WTC11 (cell line): ENCODE measurements at regions not wholly inside any gene's neighbourhood (a gene's known extent, or its start where the extent isn't known, plus 50 kb on each side); places are given as distances from the start of the nearest gene placed in this dataset.

Source experiments
- ATAC-seq: fragments of 200-7000 bp; cut with Tn5 transposase; 2 replicates; pipeline ENCODE4 v1.10.0; 2021; ENCODE audit warnings: mild to moderate bottlenecking, moderate library complexity
- CTCF ChIA-PET: fragments of 300-600 bp; sonication (Branson Sonifier 250); formaldehyde crosslinking; loops from one replicate; lab custom pipeline; 2021; ENCODE audit warnings: antibody characterized with exemption; lab: Charles Lee
- POLR2A ChIA-PET: fragments of 350-600 bp; sonication (Branson Sonifier 250); formaldehyde crosslinking; loops from one replicate; lab custom pipeline; 2021; ENCODE audit warnings: antibody characterized with exemption; lab: Charles Lee
- DNase-seq: peaks from one replicate; pipeline ENCODE4 v3.0.0; 2021; ENCODE audit warnings: low spot score
- H3K27ac Mint-ChIP-seq: 2 replicates; pipeline ENCODE4 v1.8.0; 2021; ENCODE audit warnings: mixed read lengths
- H3K27me3 Mint-ChIP-seq: 2 replicates; pipeline ENCODE4 v1.8.0; 2021; ENCODE audit warnings: low read depth, mild to moderate bottlenecking, moderate library complexity, mixed read lengths
- H3K36me3 Mint-ChIP-seq: 2 replicates; pipeline ENCODE4 v1.8.0; 2021; ENCODE audit warnings: mixed read lengths
- H3K4me1 Mint-ChIP-seq: 2 replicates; pipeline ENCODE4 v1.8.0; 2022; ENCODE audit warnings: mixed read lengths
- H3K4me3 Mint-ChIP-seq: 2 replicates; pipeline ENCODE4 v1.8.0; 2021; ENCODE audit warnings: mild to moderate bottlenecking, moderate library complexity, mixed read lengths
- H3K9me3 Mint-ChIP-seq: 2 replicates; pipeline ENCODE4 v1.8.0; 2021; ENCODE audit warnings: mixed read lengths
- AFF4 ChIP-seq: sonication (generic); formaldehyde crosslinking; IDR thresholded peaks from 2 replicates; pipeline ENCODE4 v1.8.1; 2023; ENCODE audit warnings: mild to moderate bottlenecking, missing genetic modification reagents, borderline replicate concordance
- AR ChIP-seq: fragments of 250-450 bp; sonication (Bioruptor Pico); IDR thresholded peaks from 2 replicates; pipeline ENCODE4 v1.9.0; 2021; ENCODE audit warnings: mild to moderate bottlenecking
- ARID4B ChIP-seq: sonication (generic); formaldehyde crosslinking; IDR thresholded peaks from 2 replicates; pipeline ENCODE4 v1.8.0; 2023; ENCODE audit warnings: missing genetic modification reagents, mild to moderate bottlenecking, borderline replicate concordance
- ATF6 ChIP-seq: sonication (generic); formaldehyde crosslinking; IDR thresholded peaks from 2 replicates; pipeline ENCODE4 v1.8.1; 2023; ENCODE audit warnings: mild to moderate bottlenecking, missing genetic modification reagents
- CREB1 ChIP-seq: sonication (generic); formaldehyde crosslinking; IDR thresholded peaks from 2 replicates; pipeline ENCODE4 v1.8.0; 2023; ENCODE audit warnings: mild to moderate bottlenecking, missing genetic modification reagents
- CTCF ChIP-seq: fragments of 200-600 bp; IDR thresholded peaks from 2 replicates; pipeline ENCODE4 v1.8.0; 2022; ENCODE audit warnings: antibody characterized with exemption
- E2F1 ChIP-seq: sonication (generic); formaldehyde crosslinking; IDR thresholded peaks from 2 replicates; pipeline ENCODE4 v1.8.0; 2022; ENCODE audit warnings: mild to moderate bottlenecking, missing genetic modification reagents
- HMGA2 ChIP-seq: fragments of 250-450 bp; sonication (Bioruptor Pico); IDR thresholded peaks from 2 replicates; pipeline ENCODE4 v1.4.0; 2021; ENCODE audit warnings: mild to moderate bottlenecking, moderate library complexity
- HMGXB4 ChIP-seq: sonication (generic); formaldehyde crosslinking; IDR thresholded peaks from 2 replicates; pipeline ENCODE4 v1.8.1; 2023; ENCODE audit warnings: mild to moderate bottlenecking, moderate library complexity, missing genetic modification reagents
- IRF2 ChIP-seq: sonication (generic); formaldehyde crosslinking; IDR thresholded peaks from 2 replicates; pipeline ENCODE4 v1.8.0; 2022; ENCODE audit warnings: low read depth, missing genetic modification reagents, borderline replicate concordance
- TCF7 ChIP-seq: sonication (generic); formaldehyde crosslinking; IDR thresholded peaks from 2 replicates; pipeline ENCODE4 v1.8.0; 2022; ENCODE audit warnings: mild to moderate bottlenecking, low read depth, missing genetic modification reagents, moderate library complexity
- USF2 ChIP-seq: sonication (generic); formaldehyde crosslinking; IDR thresholded peaks from 2 replicates; pipeline ENCODE4 v1.8.1; 2023; ENCODE audit warnings: mild to moderate bottlenecking, missing genetic modification reagents, moderate library complexity
- ZNF263 ChIP-seq: sonication (generic); formaldehyde crosslinking; IDR thresholded peaks from 2 replicates; pipeline ENCODE4 v1.8.1; 2022; ENCODE audit warnings: low read depth, mild to moderate bottlenecking, moderate library complexity, missing genetic modification reagents

GRCh38 chr1:185578293-185578692 lies 155.9 kb upstream of the HMCN1 start:
- Mint-ChIP-seq H3K36me3 (peaks cover 65% of the 10 kb centered on the region), H3K4me3 (no peak overlapping the region), H3K27me3 (peaks cover 9% of the 10 kb centered on the region; the same call in 1 of the 2 replicates), H3K9me3 (peaks cover 87% of the 10 kb centered on the region), H3K4me1 (peaks cover 5% of the 10 kb centered on the region), H3K27ac (no peak overlapping the region)
- ATAC-seq (no peak), DNase-seq (no peak)
- TF ChIP-seq ZNF263 (CRISPR knock-in tag) = no peak
- CTCF ChIA-PET = no interaction called here
- POLR2A ChIA-PET = interaction anchor here (0.6 kb wide), 1 partner anchor 245 kb away, joined by 3 read pairs; no protein-coding TSS in a partner anchor

GRCh38 chr1:185574139-185574875 lies 159.9 kb upstream of the HMCN1 start:
- ChIA-PET CTCF (no interaction called here), POLR2A (no interaction called here)
- Mint-ChIP-seq H3K4me1 (peaks cover 5% of the 10 kb centered on the region), H3K27ac (no peak overlapping the region), H3K27me3 (no peaks in the 10 kb centered on the region; the same call in 1 of the 2 replicates), H3K9me3 (peaks cover 50% of the 10 kb centered on the region), H3K36me3 (peaks cover 26% of the 10 kb centered on the region), H3K4me3 (no peak overlapping the region)
- DNase-seq (no peak), ATAC-seq (no peak)
- TF ChIP-seq USF2 (CRISPR knock-in tag) (no peak), ATF6 (CRISPR knock-in tag) (no peak), E2F1 (CRISPR knock-in tag) (no peak), IRF2 (CRISPR knock-in tag) (no peak), CREB1 (no peak), CTCF (no peak), TCF7 (CRISPR knock-in tag) (no peak), HMGA2 (CRISPR knock-in tag) (no peak), AR (CRISPR knock-in tag) (no peak), HMGXB4 (CRISPR knock-in tag) (no peak), ARID4B (no peak), AFF4 (CRISPR knock-in tag) (no peak)
